ENCODE measurements at regions not wholly inside any gene's neighbourhood (a gene's known extent, or its start where the extent isn't known, plus 50 kb on each side); places are given as distances from the start of the nearest gene placed in this dataset.

GRCh38 chr13:76512721-76513145 lies 373.5 kb downstream of the KCTD12 start:
- TF ChIP-seq CTCF (IDR thresholded peaks at IDR 0.05) (no peak), POLR2A (IDR thresholded peaks at IDR 0.05) (no peak)

Data from Peyer's patch (tissue), 4 donors.